GM23248 (cell line): ENCODE measurements at regions not wholly inside any gene's neighbourhood (a gene's known extent, or its start where the extent isn't known, plus 50 kb on each side); places are given as distances from the start of the nearest gene placed in this dataset.

Experiments
- DNase-seq: peaks from one replicate; pipeline ENCODE4 v3.0.0-alpha.2; 2015
- H2AFZ ChIP-seq: fragments of 200-600 bp; sonication (generic); 2 replicates; pipeline ENCODE4 v1.6.1; 2016; ENCODE audit warnings: antibody characterized with exemption
- H3F3A ChIP-seq: fragments of 200-600 bp; sonication (generic); 2 replicates; pipeline ENCODE4 v1.6.1; 2016; ENCODE audit warnings: mild to moderate bottlenecking, antibody characterized with exemption, mixed run types; ENCODE audit not compliant: insufficient read depth
- H3K27ac ChIP-seq: fragments of 200-600 bp; sonication (generic); 2 replicates; pipeline ENCODE4 v1.5.1; 2016; ENCODE audit warnings: mild to moderate bottlenecking
- H3K27me3 ChIP-seq: fragments of 200-600 bp; sonication (generic); replicated peaks from 2 replicates; pipeline ENCODE4 v1.6.1; 2016; ENCODE audit warnings: mild to moderate bottlenecking; ENCODE audit not compliant: insufficient read depth
- H3K36me3 ChIP-seq: fragments of 200-600 bp; sonication (generic); 2 replicates; pipeline ENCODE4 v1.6.1; 2016; ENCODE audit warnings: low read depth, mild to moderate bottlenecking
- H3K4me1 ChIP-seq: fragments of 200-600 bp; sonication (generic); 2 replicates; pipeline ENCODE4 v1.6.1; 2016; ENCODE audit warnings: mild to moderate bottlenecking; ENCODE audit not compliant: insufficient read depth
- H3K4me2 ChIP-seq: fragments of 200-600 bp; sonication (generic); one replicate; pipeline ENCODE4 v1.6.1; 2016; ENCODE audit warnings: mild to moderate bottlenecking; ENCODE audit not compliant: unreplicated experiment
- H3K4me3 ChIP-seq: fragments of 200-600 bp; sonication (generic); 2 replicates; pipeline ENCODE4 v1.5.1; 2016; ENCODE audit warnings: mild to moderate bottlenecking
- H3K79me2 ChIP-seq: fragments of 200-600 bp; sonication (generic); 2 replicates; pipeline ENCODE4 v1.6.1; 2016; ENCODE audit warnings: mild to moderate bottlenecking; ENCODE audit not compliant: insufficient read depth
- H3K9ac ChIP-seq: fragments of 200-600 bp; sonication (generic); 2 replicates; pipeline ENCODE4 v1.6.1; 2016; ENCODE audit warnings: mild to moderate bottlenecking
- H3K9me2 ChIP-seq: fragments of 200-600 bp; sonication (generic); 2 replicates; pipeline ENCODE4 v1.6.1; 2016; ENCODE audit warnings: mixed run types, mild to moderate bottlenecking, moderate library complexity; ENCODE audit not compliant: insufficient read depth
- H3K9me3 ChIP-seq: fragments of 200-600 bp; sonication (generic); one replicate; pipeline ENCODE4 v1.6.1; 2017; ENCODE audit warnings: low read depth
- H4K20me1 ChIP-seq: fragments of 200-600 bp; sonication (generic); 2 replicates; pipeline ENCODE4 v1.6.0; 2016; ENCODE audit not compliant: insufficient read depth
- EZH2 ChIP-seq: fragments of 200-600 bp; sonication (generic); IDR thresholded peaks from 2 replicates; pipeline ENCODE4 v1.6.1; 2018; ENCODE audit warnings: antibody characterized with exemption, mild to moderate bottlenecking; ENCODE audit not compliant: insufficient read depth, poor library complexity, severe bottlenecking
- EZH2phosphoT487 ChIP-seq: fragments of 200-600 bp; sonication (generic); IDR thresholded peaks from 2 replicates; pipeline ENCODE4 v1.6.1; 2018; ENCODE audit warnings: antibody characterized with exemption, moderate library complexity, mild to moderate bottlenecking, low read depth; ENCODE audit not compliant: insufficient read depth
- WGBS, 2 experiments: methylation state at CpG; one replicate each; pipeline ENCODE4 v1.1.6; 2015 to 2017; ENCODE audit warnings: low lambda C conversion rate in 2 of 2, low coverage in 1 of 2; ENCODE audit errors: missing lambda C conversion rate in 2 of 2; 5-methylcytosine and 5-hydroxymethylcytosine counted together
- in situ Hi-C: fragments of 300-500 bp; cut with MboI; formaldehyde crosslinking; loops from 2 replicates; pipeline ENCODE4 v1.15.0; 2020

GRCh38 chr7:131737746-131738465 is 181.5 kb upstream of the PODXL start:
- no peaks in the 10 kb centered on the region for H3K9me3 ChIP-seq
- no peaks in the 10 kb centered on the region for H3K4me1 ChIP-seq
- H3K27ac ChIP-seq = no peak overlapping the region
- no peaks in the 10 kb centered on the region for H3K9me2 ChIP-seq
- no peaks in the 10 kb centered on the region for H3F3A ChIP-seq
- no peak overlapping the region for H3K4me3 ChIP-seq
- DNase-seq = no peak
- H3K36me3 ChIP-seq = no peaks in the 10 kb centered on the region
- H3K79me2 ChIP-seq = no peaks in the 10 kb centered on the region
- no peak overlapping the region for H3K4me2 ChIP-seq
- H3K27me3 ChIP-seq = no peaks in the 10 kb centered on the region
- H4K20me1 ChIP-seq = no peaks in the 10 kb centered on the region
- in situ Hi-C loops = no loop called here
- TF ChIP-seq EZH2 (no peak), EZH2phosphoT487 (no peak)
- WGBS, 2 experiments = 63 to 65% methylated on average over 22 to 25 of the region's 25 CpGs
- no peak overlapping the region for H2AFZ ChIP-seq
- H3K9ac ChIP-seq = no peak overlapping the region

DNA sequence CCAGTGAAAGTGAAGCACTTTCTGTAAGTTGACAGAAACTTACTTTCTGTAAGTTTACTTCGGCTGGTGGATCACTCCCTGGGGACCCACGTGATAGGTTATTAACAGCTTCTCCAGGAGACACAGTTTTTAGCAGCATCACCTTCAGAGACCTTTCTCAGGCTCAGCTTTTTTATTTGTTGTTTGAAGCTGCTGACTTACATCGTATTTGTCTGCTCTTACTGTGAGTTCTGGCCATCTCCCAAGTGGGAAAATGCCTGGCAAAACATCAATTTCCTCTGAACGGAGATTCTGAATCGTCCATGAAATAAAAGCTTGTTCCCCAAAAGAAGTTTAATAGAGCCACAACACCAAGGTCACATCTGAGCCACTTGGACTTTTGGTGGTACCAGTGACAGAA is 178.7 kb upstream of the PODXL start:
- no peaks in the 10 kb centered on the region for H3K79me2 ChIP-seq
- no peak overlapping the region for H3K4me3 ChIP-seq
- no peak for TF ChIP-seq EZH2phosphoT487
- no peak for TF ChIP-seq EZH2
- no peaks in the 10 kb centered on the region for H3K36me3 ChIP-seq
- H3F3A ChIP-seq = no peaks in the 10 kb centered on the region
- H3K27me3 ChIP-seq = no peaks in the 10 kb centered on the region
- no peaks in the 10 kb centered on the region for H3K9me3 ChIP-seq
- H4K20me1 ChIP-seq = no peaks in the 10 kb centered on the region
- H2AFZ ChIP-seq = no peak overlapping the region
- no peak overlapping the region for H3K9ac ChIP-seq
- no peak overlapping the region for H3K4me2 ChIP-seq
- in situ Hi-C loops = no loop called here
- 26 to 38% methylated on average over 5 of the region's 5 CpGs for WGBS, 2 experiments
- H3K27ac ChIP-seq = no peak overlapping the region
- no peak for DNase-seq
- no peaks in the 10 kb centered on the region for H3K9me2 ChIP-seq
- H3K4me1 ChIP-seq = no peaks in the 10 kb centered on the region

GRCh38 chr7:131733604-131734003 is 177.2 kb upstream of the PODXL start:
- DNase-seq = no peak
- H3K27ac ChIP-seq = no peak overlapping the region

GRCh38 chr7:131727189-131727588 is 170.8 kb upstream of the PODXL start:
- Histone ChIP-seq H3K4me3 (no peak overlapping the region), H3F3A (no peaks in the 10 kb centered on the region), H3K9me2 (no peaks in the 10 kb centered on the region), H3K9me3 (no peaks in the 10 kb centered on the region), H4K20me1 (no peaks in the 10 kb centered on the region), H2AFZ (no peak overlapping the region), H3K9ac (no peak overlapping the region), H3K27ac (no peak overlapping the region), H3K4me2 (no peak overlapping the region), H3K36me3 (no peaks in the 10 kb centered on the region), H3K79me2 (no peaks in the 10 kb centered on the region), H3K4me1 (no peaks in the 10 kb centered on the region), H3K27me3 (no peaks in the 10 kb centered on the region)
- TF ChIP-seq EZH2phosphoT487 = no peak
- no peak for TF ChIP-seq EZH2
- in situ Hi-C loops = no loop called here
- 82 to 83% methylated on average over 2 of the region's 2 CpGs for WGBS, 2 experiments
- no peak for DNase-seq

More at GRCh38 chr7:131733604-131734003, 177.2 kb upstream of the PODXL start:
- no peaks in the 10 kb centered on the region for H4K20me1 ChIP-seq
- in situ Hi-C loops = no loop called here
- no peaks in the 10 kb centered on the region for H3K9me3 ChIP-seq
- H3K9me2 ChIP-seq = no peaks in the 10 kb centered on the region
- no peak overlapping the region for H3K4me3 ChIP-seq
- H3K4me1 ChIP-seq = no peaks in the 10 kb centered on the region
- no peaks in the 10 kb centered on the region for H3K27me3 ChIP-seq
- H3K36me3 ChIP-seq = no peaks in the 10 kb centered on the region
- H3K9ac ChIP-seq = no peak overlapping the region
- no peaks in the 10 kb centered on the region for H3K79me2 ChIP-seq
- no peak for TF ChIP-seq EZH2phosphoT487
- no peak for TF ChIP-seq EZH2
- no peak overlapping the region for H2AFZ ChIP-seq
- no peaks in the 10 kb centered on the region for H3F3A ChIP-seq
- no peak overlapping the region for H3K4me2 ChIP-seq
- 61 to 66% methylated on average over 6 of the region's 6 CpGs for WGBS, 2 experiments

GRCh38 chr7:131726686-131727085 is 170.3 kb upstream of the PODXL start:
- no peaks in the 10 kb centered on the region for H3K9me2 ChIP-seq
- H2AFZ ChIP-seq = no peak overlapping the region
- no peaks in the 10 kb centered on the region for H3K79me2 ChIP-seq
- H3K9me3 ChIP-seq = no peaks in the 10 kb centered on the region
- H3K4me1 ChIP-seq = no peaks in the 10 kb centered on the region
- H3K27me3 ChIP-seq = no peaks in the 10 kb centered on the region
- no peaks in the 10 kb centered on the region for H3K36me3 ChIP-seq
- H3K4me3 ChIP-seq = no peak overlapping the region
- 26 to 31% methylated on average over 4 of the region's 4 CpGs for WGBS, 2 experiments
- DNase-seq = no peak
- H3K4me2 ChIP-seq = no peak overlapping the region
- in situ Hi-C loops = no loop called here
- no peak overlapping the region for H3K27ac ChIP-seq
- no peak overlapping the region for H3K9ac ChIP-seq
- no peaks in the 10 kb centered on the region for H3F3A ChIP-seq
- H4K20me1 ChIP-seq = no peaks in the 10 kb centered on the region
- TF ChIP-seq EZH2phosphoT487 (no peak), EZH2 (no peak)
